ENCODE measurements at regions not wholly inside any gene's neighbourhood (a gene's known extent, or its start where the extent isn't known, plus 50 kb on each side); places are given as distances from the start of the nearest gene placed in this dataset.
"Not testable (repeated sequence)": the region's sequence is repeated elsewhere in the genome, so short reads cannot be mapped to it uniquely, and the experiment has no call there.

DNA sequence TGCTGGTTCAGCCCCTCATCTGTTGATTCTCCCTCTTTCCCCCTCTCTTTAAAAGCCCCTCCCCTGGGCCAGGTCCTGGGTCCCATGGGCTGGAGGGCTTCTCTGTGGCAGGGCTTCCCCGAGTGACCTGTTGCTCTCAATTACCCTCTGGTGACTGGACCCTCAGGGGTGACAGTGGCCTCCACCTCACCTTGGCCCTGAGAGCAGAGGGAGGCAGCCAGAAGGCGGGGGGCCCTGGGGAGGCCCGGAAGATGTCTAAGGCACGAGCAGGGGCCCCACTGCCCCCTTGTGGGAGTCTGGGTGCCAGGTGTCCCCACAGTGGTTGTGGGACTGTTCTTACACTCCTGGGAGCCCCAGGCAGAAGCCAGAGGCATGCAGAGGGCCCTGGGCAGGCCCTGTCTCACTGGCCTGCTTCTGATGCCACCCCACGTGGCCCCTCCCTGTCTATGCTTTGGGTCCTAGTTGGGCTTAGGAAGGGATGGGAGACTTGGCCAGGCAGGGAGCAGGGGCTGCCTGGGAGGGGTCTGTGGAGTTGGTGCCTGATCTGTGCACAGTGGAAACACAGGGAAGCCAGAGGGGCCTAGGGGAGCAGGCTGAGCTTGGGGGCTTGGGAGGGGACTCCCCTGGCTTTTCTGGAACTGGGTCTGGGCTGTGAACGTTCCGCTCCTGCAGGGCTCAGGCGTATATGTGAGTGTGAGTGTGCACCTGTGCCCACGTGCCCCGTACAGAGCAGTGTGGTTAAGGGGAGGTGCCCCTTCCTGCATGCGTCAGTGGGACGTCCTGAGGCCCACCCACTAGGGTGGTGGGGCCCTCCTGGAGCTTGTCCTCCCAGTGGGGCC lies 179.7 kb downstream of the TMEM121 start:
- POLR2A ChIA-PET; DNase-seq; CTCF ChIA-PET; H3K27me3 Mint-ChIP-seq; H3K9me3 Mint-ChIP-seq; H3K36me3 Mint-ChIP-seq (ENCODE audit: low read depth); H3K4me3 Mint-ChIP-seq; H3K4me1 Mint-ChIP-seq; H3K27ac Mint-ChIP-seq: not testable (repeated sequence)

DNA sequence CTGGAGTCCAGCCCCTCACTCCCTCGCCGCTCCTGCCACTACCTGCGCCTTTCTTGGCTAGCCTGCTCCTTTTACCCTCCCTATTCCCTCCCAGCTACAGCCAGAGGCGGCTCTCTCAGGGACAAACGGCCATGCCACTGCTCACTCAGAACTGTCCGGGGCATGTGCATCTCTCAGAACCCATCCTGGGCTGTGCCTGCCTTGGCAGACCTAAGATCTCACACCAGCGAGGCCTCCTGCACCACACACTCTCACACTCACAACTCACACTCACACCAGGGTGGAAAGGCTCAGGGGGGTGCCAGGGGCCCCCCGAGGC lies 180.3 kb downstream of the TMEM121 start:
- DNase-seq; H3K9me3 Mint-ChIP-seq; H3K27me3 Mint-ChIP-seq; H3K4me1 Mint-ChIP-seq; POLR2A ChIA-PET; CTCF ChIA-PET; H3K4me3 Mint-ChIP-seq; H3K36me3 Mint-ChIP-seq (ENCODE audit: low read depth); H3K27ac Mint-ChIP-seq: not testable (repeated sequence)

DNA sequence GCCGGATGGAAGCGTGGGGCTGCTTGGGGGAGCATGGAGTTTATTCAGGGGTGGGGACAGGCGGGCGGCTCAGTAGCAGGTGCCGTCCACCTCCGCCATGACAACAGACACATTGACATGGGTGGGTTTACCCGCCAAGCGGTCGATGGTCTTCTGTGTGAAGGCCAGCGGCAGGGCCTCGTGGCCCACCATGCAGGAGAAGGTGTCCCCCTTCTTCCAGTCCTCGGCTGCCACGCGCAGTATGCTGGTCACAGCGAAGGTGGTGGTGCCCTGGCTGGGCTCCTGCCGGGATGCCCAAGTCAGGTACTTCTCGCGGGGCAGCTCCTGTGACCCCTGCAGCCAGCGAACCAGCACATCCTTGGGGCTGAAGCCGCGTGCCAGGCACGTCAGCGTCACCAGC lies 180.7 kb downstream of the TMEM121 start:
- DNase-seq; H3K4me3 Mint-ChIP-seq; H3K9me3 Mint-ChIP-seq; CTCF ChIA-PET; H3K36me3 Mint-ChIP-seq (ENCODE audit: low read depth); H3K4me1 Mint-ChIP-seq; H3K27ac Mint-ChIP-seq; POLR2A ChIA-PET; H3K27me3 Mint-ChIP-seq: not testable (repeated sequence)

DNA sequence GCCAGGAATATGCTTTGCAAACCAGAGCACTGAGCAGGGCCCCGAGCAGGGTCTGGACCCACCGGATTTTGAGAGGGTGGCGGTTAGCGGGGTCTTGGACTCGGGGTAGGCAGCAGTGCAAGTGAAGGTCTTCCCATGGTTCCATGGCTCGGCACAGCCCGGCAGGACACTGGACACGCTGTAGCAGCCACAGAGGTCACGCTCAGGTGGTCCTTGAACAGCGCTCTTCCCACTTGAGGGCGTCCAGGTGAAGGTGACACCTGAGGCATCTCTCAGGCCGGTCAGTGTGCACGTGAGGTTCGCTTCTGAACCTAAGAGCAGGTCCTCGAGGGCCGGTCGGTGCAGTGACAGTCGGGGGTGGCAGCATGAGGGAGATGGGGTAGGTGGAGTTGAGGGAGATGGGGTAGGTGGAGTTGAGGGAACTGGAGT lies 181.4 kb downstream of the TMEM121 start:
- H3K4me1 Mint-ChIP-seq; H3K9me3 Mint-ChIP-seq; CTCF ChIA-PET; POLR2A ChIA-PET; H3K36me3 Mint-ChIP-seq (ENCODE audit: low read depth); H3K27me3 Mint-ChIP-seq; H3K4me3 Mint-ChIP-seq; H3K27ac Mint-ChIP-seq; DNase-seq: not testable (repeated sequence)

DNA sequence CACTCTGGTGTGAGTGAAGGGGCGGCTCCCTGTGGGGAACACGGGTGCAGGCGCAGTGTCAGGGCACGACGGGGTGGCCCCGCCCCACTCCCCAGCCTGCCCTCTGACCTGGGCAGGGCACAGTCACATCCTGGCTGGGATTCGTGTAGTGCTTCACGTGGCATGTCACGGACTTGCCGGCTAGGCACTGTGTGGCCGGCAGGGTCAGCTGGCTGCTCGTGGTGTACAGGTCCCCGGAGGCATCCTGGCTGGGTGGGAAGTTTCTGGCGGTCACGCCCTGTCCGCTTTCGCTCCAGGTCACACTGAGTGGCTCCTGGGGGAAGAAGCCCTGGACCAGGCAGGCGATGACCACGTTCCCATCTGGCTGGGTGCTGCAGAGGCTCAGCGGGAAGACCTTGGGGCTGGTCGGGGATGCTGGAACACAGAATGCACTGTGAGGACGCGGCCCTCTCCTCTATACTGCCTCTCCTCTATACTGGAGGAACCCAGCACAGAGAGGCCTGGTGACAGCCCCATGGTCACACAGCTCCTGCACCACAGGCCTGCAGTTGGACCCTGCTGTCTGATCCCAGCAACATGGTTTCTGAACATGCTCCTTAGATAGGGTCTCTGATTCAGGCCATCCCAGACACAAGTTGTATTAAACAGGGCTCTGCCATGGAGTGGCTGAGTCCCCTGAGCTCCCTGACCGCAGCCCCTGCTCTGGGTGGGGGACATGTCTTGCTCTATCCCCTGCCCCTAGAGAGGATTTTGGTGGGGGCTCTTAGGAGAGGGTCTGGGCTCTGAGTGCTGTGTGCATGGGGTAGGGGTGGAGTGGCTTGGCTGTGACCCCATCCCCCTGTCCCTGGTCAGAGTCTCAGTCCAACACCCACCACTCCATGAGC lies 182.1 kb downstream of the TMEM121 start:
- POLR2A ChIA-PET; H3K4me3 Mint-ChIP-seq; H3K27ac Mint-ChIP-seq; H3K27me3 Mint-ChIP-seq; H3K36me3 Mint-ChIP-seq (ENCODE audit: low read depth); CTCF ChIA-PET; H3K9me3 Mint-ChIP-seq; H3K4me1 Mint-ChIP-seq; DNase-seq: not testable (repeated sequence)

DNA sequence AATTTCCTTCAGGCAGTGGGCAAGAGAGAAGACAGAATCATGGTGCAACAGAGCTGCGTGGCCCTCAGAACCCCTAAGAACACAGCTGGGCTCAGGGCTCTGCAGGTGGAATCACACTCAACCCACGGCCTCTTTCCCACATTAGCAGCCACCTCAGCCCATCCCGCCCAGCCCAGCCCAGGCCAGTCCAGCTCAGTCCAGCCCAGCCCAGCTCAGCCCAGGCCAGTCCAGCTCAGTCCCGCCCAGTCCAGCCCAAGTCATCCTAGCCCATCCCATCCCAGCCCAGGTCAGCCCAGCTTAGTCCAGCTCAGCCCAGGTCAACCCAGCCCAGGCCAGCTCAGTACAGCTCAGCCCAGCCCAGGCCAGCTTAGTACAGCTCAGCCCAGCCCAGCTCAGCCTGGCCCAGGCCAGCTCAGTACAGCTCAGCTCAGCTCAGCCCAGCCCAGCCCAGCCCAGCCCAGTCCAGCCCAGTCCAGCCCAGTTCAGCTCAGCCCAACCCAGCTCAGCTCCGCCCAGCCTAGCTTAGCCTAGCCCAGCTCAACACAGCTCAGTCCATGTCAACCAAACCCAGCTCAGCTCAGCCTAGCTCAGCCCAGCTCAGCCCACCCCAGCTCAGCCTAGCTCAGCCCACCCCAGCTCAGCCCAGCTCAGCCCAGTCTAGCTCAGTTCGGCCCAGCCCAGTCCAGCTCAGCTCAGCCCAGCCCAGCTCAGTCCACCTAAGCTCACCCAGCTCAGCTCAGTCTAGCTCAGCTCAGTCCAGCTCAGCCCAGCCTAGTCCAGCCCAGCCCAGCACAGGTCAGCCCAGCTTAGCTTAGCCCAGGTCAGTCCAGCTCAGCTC lies 183.1 kb downstream of the TMEM121 start:
- CTCF ChIA-PET = interaction anchor here (1.3 kb wide), 1 partner anchor 234 kb away, joined by 4 read pairs; no protein-coding TSS in a partner anchor
- no peaks in the 10 kb centered on the region for H3K27me3 Mint-ChIP-seq

DNA sequence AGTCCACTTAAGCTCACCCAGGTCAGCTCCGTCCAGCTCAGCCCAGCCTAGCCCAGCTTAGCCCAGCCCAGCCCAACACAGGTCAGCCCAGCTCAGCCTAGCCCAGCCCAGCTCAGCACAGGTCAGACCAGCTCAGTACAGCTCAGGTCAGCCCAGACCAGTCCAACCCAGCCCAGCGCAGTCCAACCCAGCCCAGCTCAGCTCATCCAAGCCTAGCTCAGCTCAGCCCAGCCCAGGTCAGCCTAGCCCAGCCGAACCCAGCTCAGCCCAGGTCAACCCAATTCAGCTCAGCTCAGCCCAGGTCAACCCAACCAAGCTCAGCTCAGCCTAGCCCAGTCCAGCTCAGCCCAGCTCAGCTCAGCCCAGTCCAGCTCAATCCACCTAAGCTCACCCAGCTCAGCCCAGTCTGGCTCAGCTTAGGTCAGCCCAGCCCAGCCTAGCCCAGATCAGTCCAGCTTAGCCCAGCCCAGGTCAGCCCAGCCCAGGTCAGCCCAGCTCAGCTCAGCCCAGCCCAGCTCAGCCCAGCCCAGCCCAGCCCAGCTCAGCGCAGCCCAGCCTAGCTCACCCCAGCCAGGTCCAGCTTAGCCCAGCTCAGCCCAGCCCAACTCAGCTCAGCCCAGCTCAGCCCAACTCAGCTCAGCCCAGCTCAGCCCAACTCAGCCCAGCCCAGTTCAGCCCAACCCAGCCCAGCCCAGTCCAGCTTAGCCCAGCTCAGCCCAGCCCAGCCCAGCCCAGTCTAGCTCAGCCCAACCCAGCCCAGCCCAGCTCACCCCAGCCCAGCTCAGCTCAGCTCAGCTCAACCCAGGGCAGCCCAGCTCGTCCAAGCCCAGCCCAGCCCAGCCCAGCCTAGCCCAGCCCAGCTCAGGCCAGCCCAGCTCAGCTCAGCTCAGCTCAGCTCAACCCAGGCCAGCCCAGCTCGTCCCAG lies 184.0 kb downstream of the TMEM121 start:
- Mint-ChIP-seq H3K27me3 (no peaks in the 10 kb centered on the region), H3K4me3 (no peak overlapping the region), H3K9me3 (no peaks in the 10 kb centered on the region), H3K27ac (no peak overlapping the region), H3K4me1 (no peaks in the 10 kb centered on the region), H3K36me3 (ENCODE audit: low read depth) (no peaks in the 10 kb centered on the region)
- ChIA-PET CTCF (interaction anchor here (0.6 to 1.3 kb wide), 2 partner anchors 233 to 710 kb away, joined by 3 to 4 read pairs; no protein-coding TSS in a partner anchor), POLR2A (no interaction called here)
- DNase-seq = no peak

More for the DNA sequence above, 183.1 kb downstream of the TMEM121 start:
- Mint-ChIP-seq H3K9me3 (no peaks in the 10 kb centered on the region), H3K4me1 (no peaks in the 10 kb centered on the region), H3K36me3 (ENCODE audit: low read depth) (no peaks in the 10 kb centered on the region), H3K27ac (no peak overlapping the region), H3K4me3 (no peak overlapping the region)
- POLR2A ChIA-PET = no interaction called here
- DNase-seq = no peak

DNA sequence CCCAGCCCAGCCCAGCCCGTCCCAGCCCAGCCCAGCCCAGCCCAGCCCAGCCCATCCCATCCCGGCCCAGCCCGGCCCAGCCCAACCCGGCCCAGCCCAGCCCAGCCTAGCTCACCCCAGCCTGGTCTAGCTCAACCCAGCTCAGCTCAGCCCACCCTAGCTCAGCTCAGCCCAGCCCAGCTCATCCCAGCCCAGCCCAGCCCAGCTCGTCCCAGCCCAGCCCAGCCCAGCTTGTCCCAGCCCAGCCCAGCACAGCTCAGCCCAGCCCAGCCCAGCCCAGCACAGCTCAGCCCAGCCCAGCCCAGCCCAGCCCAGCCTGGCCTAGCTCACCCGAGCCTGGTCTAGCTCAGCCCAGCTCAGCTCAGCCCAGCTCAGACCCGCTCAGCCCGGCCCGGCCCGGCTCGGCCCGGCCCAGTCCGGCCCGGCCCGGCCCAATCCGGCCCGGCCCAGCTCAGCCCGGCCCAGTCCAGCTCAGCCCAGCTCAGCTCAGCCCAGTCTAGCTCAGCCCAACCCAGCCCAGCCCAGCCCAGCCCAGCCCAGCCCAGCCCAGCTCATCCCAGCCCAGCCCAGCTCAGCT lies 184.7 kb downstream of the TMEM121 start:
- Mint-ChIP-seq H3K27me3 (no peaks in the 10 kb centered on the region), H3K27ac (no peak overlapping the region), H3K9me3 (no peaks in the 10 kb centered on the region), H3K36me3 (ENCODE audit: low read depth) (no peaks in the 10 kb centered on the region), H3K4me3 (no peak overlapping the region), H3K4me1 (no peaks in the 10 kb centered on the region)
- ChIA-PET CTCF (interaction anchor here (0.6 kb wide), 1 partner anchor 711 kb away, joined by 3 read pairs; no protein-coding TSS in a partner anchor), POLR2A (no interaction called here)
- no peak for DNase-seq

DNA sequence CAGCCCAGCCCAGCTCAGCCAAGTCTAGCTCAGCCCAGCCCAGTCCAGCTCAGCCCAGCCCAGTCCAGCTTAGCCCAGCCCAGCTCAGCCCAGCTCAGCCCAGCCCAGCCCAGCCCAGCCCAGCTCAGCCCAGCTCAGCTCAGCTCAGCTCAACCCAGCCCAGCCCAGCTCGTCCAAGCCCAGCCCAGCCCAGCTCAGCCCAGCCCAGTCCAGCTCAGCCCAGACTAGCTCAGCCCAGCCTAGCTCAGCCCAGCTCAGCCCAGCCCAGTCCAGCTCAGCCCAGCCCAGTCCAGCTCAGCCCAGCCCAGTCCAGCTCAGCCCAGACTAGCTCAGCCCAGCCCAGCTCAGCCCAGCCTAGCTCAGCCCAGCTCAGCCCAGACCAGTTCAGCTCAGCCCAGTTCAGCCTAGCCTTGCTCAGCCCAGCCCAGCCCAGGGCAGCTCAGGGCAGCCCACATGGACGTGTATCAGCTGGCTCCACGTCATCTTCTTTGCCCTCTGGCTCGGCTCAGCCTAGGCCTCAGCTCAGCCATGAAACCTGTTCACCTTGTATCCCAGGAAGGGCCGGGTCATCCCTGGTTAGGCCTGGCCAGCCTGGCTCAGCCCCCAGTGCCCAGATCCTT lies 185.6 kb downstream of the TMEM121 start:
- Mint-ChIP-seq H3K4me1 (no peaks in the 10 kb centered on the region), H3K27me3 (no peaks in the 10 kb centered on the region), H3K36me3 (ENCODE audit: low read depth) (no peaks in the 10 kb centered on the region), H3K27ac (no peak overlapping the region), H3K4me3 (no peak overlapping the region), H3K9me3 (no peaks in the 10 kb centered on the region)
- CTCF ChIA-PET = no interaction called here
- POLR2A ChIA-PET = no interaction called here
- no peak for DNase-seq

DNA sequence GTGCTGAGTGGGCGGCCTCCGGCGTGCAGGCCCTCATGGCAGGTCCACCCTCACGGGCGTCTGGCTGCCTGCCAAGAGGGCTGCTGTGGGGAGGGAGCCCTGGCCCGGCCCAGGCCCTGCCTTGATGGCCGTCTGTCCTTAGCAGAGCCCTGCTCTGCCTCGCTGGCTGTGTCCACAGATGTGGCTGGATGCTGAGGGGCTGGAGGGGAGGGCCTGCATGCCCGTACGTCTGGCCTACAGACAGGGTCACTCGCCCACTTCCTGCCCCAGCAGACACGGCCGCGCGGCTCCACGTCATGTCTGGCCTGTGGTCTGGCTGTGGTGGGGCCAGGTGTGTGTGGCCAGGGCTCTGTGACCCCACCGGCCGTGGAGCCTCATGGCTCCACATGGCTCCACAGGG lies 186.3 kb downstream of the TMEM121 start:
- DNase-seq; H3K9me3 Mint-ChIP-seq; H3K36me3 Mint-ChIP-seq (ENCODE audit: low read depth); H3K27me3 Mint-ChIP-seq; H3K27ac Mint-ChIP-seq; CTCF ChIA-PET; H3K4me1 Mint-ChIP-seq; H3K4me3 Mint-ChIP-seq; POLR2A ChIA-PET: not testable (repeated sequence)

DNA sequence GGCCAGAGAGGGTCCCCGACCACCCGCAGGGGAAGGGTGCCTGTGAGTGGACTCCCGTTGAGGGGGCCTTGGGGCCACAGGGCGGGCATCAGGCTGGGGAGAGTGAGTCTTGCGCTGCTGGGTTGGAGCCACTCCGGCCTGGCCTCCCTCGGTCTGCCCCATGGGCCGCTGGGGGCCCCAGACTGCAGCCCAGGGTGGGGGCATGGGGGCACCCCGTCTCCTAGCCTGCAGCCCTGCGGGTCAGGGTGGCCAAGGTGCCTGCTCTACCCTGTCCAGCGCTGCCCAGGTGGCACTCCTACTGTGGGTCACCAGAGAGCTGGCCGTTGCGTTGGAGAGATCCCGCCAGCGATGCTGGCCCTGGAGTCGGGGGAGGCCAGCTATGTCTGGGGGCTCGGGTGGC lies 186.8 kb downstream of the TMEM121 start:
- H3K27ac Mint-ChIP-seq; H3K36me3 Mint-ChIP-seq (ENCODE audit: low read depth); CTCF ChIA-PET; H3K27me3 Mint-ChIP-seq; H3K9me3 Mint-ChIP-seq; POLR2A ChIA-PET; DNase-seq; H3K4me3 Mint-ChIP-seq; H3K4me1 Mint-ChIP-seq: not testable (repeated sequence)

DNA sequence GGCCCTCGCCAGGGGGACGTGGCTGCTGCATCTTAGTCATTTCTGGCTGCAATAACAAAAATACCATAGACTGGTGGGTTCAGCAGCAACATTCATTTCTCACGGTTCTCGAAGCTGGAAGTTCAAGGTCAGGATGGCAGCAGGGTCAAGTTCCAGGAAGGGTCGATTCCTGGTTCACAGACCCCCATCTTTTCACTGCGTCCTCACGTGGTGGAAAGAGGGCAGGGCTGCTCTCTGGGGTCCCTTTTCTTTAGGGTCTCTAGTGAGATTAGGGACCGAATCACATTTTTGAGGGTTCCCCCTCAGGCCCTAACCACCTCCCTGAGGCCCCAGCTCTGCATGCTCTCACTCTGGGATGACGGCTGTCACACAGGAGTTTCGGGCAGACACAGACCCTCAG lies 187.5 kb downstream of the TMEM121 start:
- CTCF ChIA-PET, DNase-seq: not testable (repeated sequence)

More for the DNA sequence above, 187.5 kb downstream of the TMEM121 start:
- H3K9me3 Mint-ChIP-seq; H3K27ac Mint-ChIP-seq; POLR2A ChIA-PET; H3K4me3 Mint-ChIP-seq; H3K36me3 Mint-ChIP-seq (ENCODE audit: low read depth); H3K27me3 Mint-ChIP-seq; H3K4me1 Mint-ChIP-seq: not testable (repeated sequence)
